Daoy (cell line): ENCODE measurements at regions not wholly inside any gene's neighbourhood (a gene's known extent, or its start where the extent isn't known, plus 50 kb on each side); places are given as distances from the start of the nearest gene placed in this dataset.

Experiments
- DNase-seq: peaks from one replicate; pipeline ENCODE4 v3.0.0-alpha.2; 2015; ENCODE audit warnings: low read depth

GRCh38 chr13:67367399-67367798 is 137.3 kb upstream of the PCDH9 start:
- no peak for DNase-seq

- DNase-seq = no peak
Measured at GRCh38 chr13:67366533-67366932, 136.4 kb upstream of the PCDH9 start.

- no peak for DNase-seq
Measured at GRCh38 chr13:67355812-67356476, 125.8 kb upstream of the PCDH9 start.

- DNase-seq = no peak
Measured at GRCh38 chr13:67353941-67354340, 123.8 kb upstream of the PCDH9 start.

DNA sequence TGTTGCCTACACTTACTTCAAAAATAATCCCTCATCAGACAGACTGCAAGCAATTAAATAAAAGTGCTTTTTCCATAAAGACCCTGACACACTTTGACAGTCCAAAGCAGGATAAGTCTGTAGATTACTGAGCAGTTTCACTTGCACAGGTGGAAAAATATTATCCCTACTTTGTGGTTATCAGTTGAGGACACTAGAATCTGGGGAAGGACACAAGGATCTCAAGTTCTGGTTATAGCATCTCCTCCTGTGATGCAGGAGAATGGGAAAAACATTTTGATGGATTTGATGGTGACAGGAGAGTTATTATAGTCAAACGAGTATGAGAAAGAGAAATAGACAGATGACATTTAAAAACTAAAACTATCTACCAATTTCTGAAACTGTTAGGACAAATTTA is 122.9 kb upstream of the PCDH9 start:
- DNase-seq = no peak

- no peak for DNase-seq
Measured at GRCh38 chr13:67351909-67352308, 121.8 kb upstream of the PCDH9 start.

DNA sequence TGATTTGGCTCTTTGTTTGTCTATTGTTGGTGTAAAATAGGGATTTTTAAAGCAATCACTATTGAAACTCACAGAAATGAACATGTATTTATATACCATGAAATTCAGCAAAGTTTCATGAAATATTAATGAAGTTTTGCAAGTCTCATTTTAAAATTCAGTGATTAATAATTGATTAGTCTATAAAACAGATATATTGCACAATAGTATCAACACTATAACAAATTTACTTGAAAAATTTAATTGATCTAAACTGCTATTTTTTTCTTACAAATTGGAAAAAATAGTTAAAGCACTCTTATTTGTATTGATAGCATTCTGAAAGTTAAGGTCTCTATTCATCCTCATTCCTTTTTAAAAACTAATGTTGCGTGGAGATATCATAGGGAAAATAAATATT is 121.0 kb upstream of the PCDH9 start:
- no peak for DNase-seq

- no peak for DNase-seq
Measured at GRCh38 chr13:67343777-67344176, 113.6 kb upstream of the PCDH9 start.

DNA sequence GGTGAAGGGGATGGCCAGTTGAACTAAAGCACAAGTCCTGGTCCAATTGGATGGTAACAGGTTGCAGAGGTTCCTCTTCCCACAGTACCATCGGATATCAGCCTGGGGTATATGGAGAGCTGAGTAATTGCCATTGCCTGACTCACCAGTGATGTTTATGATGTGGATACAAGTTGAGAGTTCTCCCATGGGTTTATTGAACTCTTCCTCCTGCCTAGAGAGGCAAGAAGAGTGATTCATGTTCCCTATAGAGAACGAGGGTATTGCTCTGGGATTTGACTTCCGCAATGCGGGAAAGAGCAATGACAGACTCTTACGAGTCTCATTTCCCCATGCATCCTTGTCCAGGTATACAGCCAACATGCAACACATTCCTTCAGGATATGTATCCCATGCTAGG is 111.3 kb upstream of the PCDH9 start:
- DNase-seq = no peak

DNA sequence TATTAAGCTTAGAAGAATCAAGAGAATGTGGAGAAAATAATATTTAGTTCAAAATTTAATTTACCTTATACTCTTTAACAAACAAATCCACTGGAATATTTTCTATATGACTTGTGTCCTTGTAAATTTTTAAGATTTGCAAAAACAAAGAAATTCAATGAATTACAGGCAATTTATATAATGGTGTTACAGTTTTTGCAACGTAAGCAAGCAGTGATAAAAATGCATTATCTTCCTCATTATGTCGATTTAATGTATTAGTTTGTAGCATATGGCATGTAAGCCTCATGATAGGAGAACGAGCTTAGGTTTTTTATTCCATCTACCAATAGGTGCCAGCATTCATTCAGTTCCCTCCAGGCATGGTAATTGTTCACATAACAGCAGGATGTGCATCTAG is 100.0 kb upstream of the PCDH9 start:
- no peak for DNase-seq

- no peak for DNase-seq
Measured at GRCh38 chr13:67328895-67329294, 98.8 kb upstream of the PCDH9 start.

GRCh38 chr13:67318860-67319259 is 88.7 kb upstream of the PCDH9 start:
- no peak for DNase-seq

- DNase-seq = no peak
Measured at GRCh38 chr13:67318398-67318797, 88.3 kb upstream of the PCDH9 start.

DNA sequence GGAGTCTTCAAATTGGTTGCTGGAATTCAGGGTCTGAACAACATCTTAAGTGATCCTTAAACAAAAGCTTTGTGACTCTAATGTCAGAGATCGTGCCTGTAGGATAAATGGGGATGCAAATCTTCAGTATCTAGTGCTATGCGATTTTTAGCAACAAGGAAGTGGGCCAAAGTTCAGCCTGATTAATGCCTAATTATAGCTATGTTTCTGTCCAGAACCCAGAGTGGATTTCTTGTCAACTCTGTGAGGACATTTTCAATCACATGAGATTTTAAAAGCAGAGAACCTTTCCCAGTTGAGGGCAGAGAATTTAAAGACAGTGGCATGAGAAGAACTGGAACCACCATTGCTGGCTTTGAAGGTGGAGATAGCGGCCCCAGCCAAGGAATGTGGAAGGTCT is 84.3 kb upstream of the PCDH9 start:
- DNase-seq = no peak

- no peak for DNase-seq
Measured at GRCh38 chr13:67308004-67308772, 78.1 kb upstream of the PCDH9 start.

DNA sequence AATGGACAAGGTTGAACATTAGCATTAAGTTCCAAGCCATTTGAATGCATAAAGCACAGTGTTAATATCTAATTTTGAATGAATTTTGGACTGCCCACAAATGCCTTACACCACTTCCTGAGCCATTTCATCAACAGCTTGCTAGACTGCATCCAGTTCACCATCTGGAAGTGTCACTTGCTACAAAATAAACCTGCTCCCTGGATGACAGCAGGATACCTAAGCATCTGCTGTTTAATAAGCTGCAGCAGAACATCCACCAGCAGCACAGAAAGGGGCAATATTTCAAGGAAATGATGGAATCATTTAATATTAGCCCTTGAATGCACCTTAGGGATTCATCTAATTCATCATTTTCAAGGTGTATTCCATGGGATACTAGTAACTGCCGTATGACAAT is 76.6 kb upstream of the PCDH9 start:
- DNase-seq = no peak

GRCh38 chr13:67303661-67304333 is 73.7 kb upstream of the PCDH9 start:
- DNase-seq = no peak

- DNase-seq = no peak
Measured at GRCh38 chr13:67299751-67300150, 69.6 kb upstream of the PCDH9 start.

DNA sequence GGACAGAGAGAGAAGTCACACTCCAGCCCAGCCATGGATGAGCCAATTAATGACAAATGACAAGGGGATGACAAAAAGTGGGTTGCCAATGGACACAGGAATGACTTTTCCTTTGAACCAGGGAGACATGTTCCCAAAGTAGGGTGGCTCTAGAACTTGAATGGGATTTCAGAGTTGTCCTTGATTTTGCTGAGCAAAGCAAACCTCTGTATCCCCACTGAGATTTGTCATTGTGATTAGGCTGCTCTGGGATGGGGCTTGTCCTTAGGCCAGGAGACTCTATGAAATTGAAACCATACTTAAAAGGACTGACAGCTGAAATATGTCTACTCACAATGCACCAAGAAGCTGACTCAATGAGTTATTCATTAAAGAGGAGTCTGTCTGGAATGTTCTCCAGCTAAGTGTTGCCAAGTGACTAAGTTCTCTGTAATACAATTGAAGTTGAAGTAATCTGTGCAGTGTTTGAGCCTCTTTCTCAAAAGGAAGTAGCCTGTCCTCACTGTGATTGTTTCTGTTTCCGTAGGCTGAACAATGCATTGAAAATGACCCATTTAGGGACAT is 69.0 kb upstream of the PCDH9 start:
- DNase-seq = no peak

DNA sequence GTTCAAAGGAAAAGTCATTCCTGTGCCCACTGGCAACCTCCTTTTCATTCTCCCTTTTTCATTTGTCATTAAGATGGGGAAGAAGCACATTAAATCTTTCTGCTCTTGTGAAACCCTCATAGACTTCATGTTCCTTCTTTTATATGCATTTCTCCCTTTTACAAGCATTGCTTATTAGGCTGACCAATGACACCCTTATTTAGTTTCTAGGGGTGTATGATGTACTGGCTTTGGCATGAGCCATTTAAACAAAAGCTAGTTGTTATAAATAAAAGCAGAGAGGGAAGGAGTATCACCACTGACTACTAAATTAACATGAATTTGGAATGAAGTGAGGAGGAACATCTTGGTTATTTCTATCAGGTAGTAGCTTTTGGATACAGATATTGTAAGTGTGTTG is 68.2 kb upstream of the PCDH9 start:
- no peak for DNase-seq

DNA sequence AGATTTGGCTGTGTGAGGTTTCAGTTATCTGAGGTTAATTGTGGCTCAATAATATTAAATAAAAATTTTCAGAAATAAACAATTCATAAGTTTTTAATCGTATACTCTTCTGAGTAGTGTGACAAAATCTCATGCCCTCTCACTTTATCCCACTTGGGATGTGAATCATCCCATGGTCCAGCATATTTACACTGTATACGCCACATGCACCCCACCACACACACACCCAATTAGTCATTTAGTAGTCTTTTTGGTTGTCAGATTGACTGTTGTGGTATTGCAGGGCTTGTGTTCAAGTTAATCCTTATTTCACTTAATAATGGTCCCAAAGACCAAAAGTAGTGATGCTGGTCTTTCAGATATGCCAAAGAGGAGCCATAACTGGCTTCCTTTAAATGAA is 66.4 kb upstream of the PCDH9 start:
- DNase-seq = no peak

- DNase-seq = no peak
Measured at GRCh38 chr13:67292886-67293285, 62.8 kb upstream of the PCDH9 start.

GRCh38 chr13:67285611-67286010 is 55.5 kb upstream of the PCDH9 start:
- DNase-seq = no peak
